DND-41 (cell line): ENCODE measurements at regions not wholly inside any gene's neighbourhood (a gene's known extent, or its start where the extent isn't known, plus 50 kb on each side); places are given as distances from the start of the nearest gene placed in this dataset.
"Not testable (repeated sequence)": the region's sequence is repeated elsewhere in the genome, so short reads cannot be mapped to it uniquely, and the experiment has no call there.

ENCODE experiments used
- ATAC-seq: fragments of 200-7000 bp; cut with Tn5 transposase; 3 replicates; pipeline ENCODE4 v1.9.1; 2021; ENCODE audit warnings: low read depth; ENCODE audit not compliant: insufficient read depth
- DNase-seq: peaks from one replicate; pipeline ENCODE4 v3.0.0-alpha.2; 2020
- H2AFZ ChIP-seq: 2 replicates; pipeline ENCODE4 v1.6.0; 2012; ENCODE audit warnings: low read depth, low read length
- H3K27ac ChIP-seq: 2 replicates; pipeline ENCODE4 v1.5.1; 2012; ENCODE audit warnings: low read length, inconsistent platforms
- H3K27me3 ChIP-seq: fragments of 200-600 bp; sonication (generic); 2 replicates; pipeline ENCODE4 v1.6.0; 2012; ENCODE audit warnings: low read length, mild to moderate bottlenecking, inconsistent platforms; ENCODE audit not compliant: insufficient read depth, poor library complexity
- H3K36me3 ChIP-seq: 2 replicates; pipeline ENCODE4 v1.5.1; 2012; ENCODE audit warnings: low read length, inconsistent platforms; ENCODE audit not compliant: insufficient read depth
- H3K4me1 ChIP-seq: 2 replicates; pipeline ENCODE4 v1.5.1; 2012; ENCODE audit warnings: mild to moderate bottlenecking, low read length; ENCODE audit not compliant: insufficient read depth
- H3K4me2 ChIP-seq: 2 replicates; pipeline ENCODE4 v1.6.0; 2012; ENCODE audit warnings: mild to moderate bottlenecking, moderate library complexity, low read length, inconsistent platforms; ENCODE audit not compliant: insufficient read depth
- H3K4me3 ChIP-seq, 2 experiments: fragments of 200-600 bp in 1 of 2; shearing (Covaris generic) in 1 of 2; 2 replicates each; pipeline ENCODE4 v1.5.1; 2012 to 2016; ENCODE audit warnings: inconsistent platforms in 2 of 2, low read length in 2 of 2, mild to moderate bottlenecking in 2 of 2, low read depth in 1 of 2, moderate library complexity in 1 of 2
- H3K79me2 ChIP-seq: 2 replicates; pipeline ENCODE4 v1.6.0; 2012; ENCODE audit warnings: low read length, inconsistent platforms; ENCODE audit not compliant: insufficient read depth
- H3K9ac ChIP-seq: 2 replicates; pipeline ENCODE4 v1.6.0; 2012; ENCODE audit warnings: low read depth, mild to moderate bottlenecking, inconsistent platforms, low read length, moderate library complexity
- H3K9me3 ChIP-seq: 2 replicates; pipeline ENCODE4 v1.5.1; 2012; ENCODE audit warnings: low read length, moderate library complexity, mild to moderate bottlenecking, inconsistent platforms; ENCODE audit not compliant: insufficient read depth, severe bottlenecking
- H4K20me1 ChIP-seq: 2 replicates; pipeline ENCODE4 v1.6.0; 2012; ENCODE audit warnings: low read length; ENCODE audit not compliant: insufficient read depth
- CTCF ChIP-seq: IDR thresholded peaks from 2 replicates; pipeline ENCODE4 v1.5.1; 2012; ENCODE audit warnings: borderline replicate concordance, low read length, moderate library complexity, mild to moderate bottlenecking; ENCODE audit not compliant: poor library complexity, severe bottlenecking; ENCODE audit errors: extremely low read depth
- EZH2 ChIP-seq: IDR thresholded peaks from 3 replicates; pipeline ENCODE4 v1.6.1; 2012; ENCODE audit warnings: borderline replicate concordance, low read depth, mild to moderate bottlenecking, moderate library complexity, low read length, inconsistent platforms; ENCODE audit not compliant: severe bottlenecking

GRCh38 chr10:77740396-77740795, 102.8 kb upstream of the KCNMA1 start:
- not testable (repeated sequence) for H3K9me3 ChIP-seq, H2AFZ ChIP-seq, ATAC-seq, H3K27me3 ChIP-seq, H3K27ac ChIP-seq, H3K36me3 ChIP-seq, H3K4me1 ChIP-seq, H3K4me3 ChIP-seq, DNase-seq, H3K9ac ChIP-seq, H4K20me1 ChIP-seq, H3K4me2 ChIP-seq, H3K79me2 ChIP-seq

GRCh38 chr10:77738496-77739158, 101.0 kb upstream of the KCNMA1 start:
- no peak overlapping the region for H3K9ac ChIP-seq
- no peak overlapping the region for H3K4me2 ChIP-seq

GRCh38 chr10:77737608-77738007, 100.0 kb upstream of the KCNMA1 start:
- DNase-seq (no peak), ATAC-seq (no peak)
- no peak overlapping the region for H3K4me3 ChIP-seq
- no peaks in the 10 kb centered on the region for H3K36me3 ChIP-seq
- H3K4me1 ChIP-seq, result no peaks in the 10 kb centered on the region
- no peak for TF ChIP-seq CTCF
- no peak for TF ChIP-seq EZH2
- no peak overlapping the region for H3K4me2 ChIP-seq
- H2AFZ ChIP-seq, result no peak overlapping the region
- H3K79me2 ChIP-seq, result no peaks in the 10 kb centered on the region
- H4K20me1 ChIP-seq, result no peaks in the 10 kb centered on the region
- H3K9ac ChIP-seq, result no peak overlapping the region
- H3K27me3 ChIP-seq, result peaks cover 3% of the 10 kb centered on the region
- no peaks in the 10 kb centered on the region for H3K9me3 ChIP-seq
- H3K27ac ChIP-seq, result no peak overlapping the region

More at GRCh38 chr10:77738496-77739158, 101.0 kb upstream of the KCNMA1 start:
- Histone ChIP-seq H3K79me2 (no peaks in the 10 kb centered on the region), H3K9me3 (no peaks in the 10 kb centered on the region), H3K27me3 (peaks cover 3% of the 10 kb centered on the region), H3K4me1 (no peaks in the 10 kb centered on the region), H3K36me3 (no peaks in the 10 kb centered on the region), H3K4me3 (no peak overlapping the region), H4K20me1 (no peaks in the 10 kb centered on the region), H3K27ac (no peak overlapping the region), H2AFZ (no peak overlapping the region)
- TF ChIP-seq CTCF, result no peak
- no peak for TF ChIP-seq EZH2
- ATAC-seq (no peak), DNase-seq (no peak)

GRCh38 chr10:77735136-77735535, 97.5 kb upstream of the KCNMA1 start:
- H2AFZ ChIP-seq, H3K27me3 ChIP-seq, H3K36me3 ChIP-seq, H3K79me2 ChIP-seq, H3K9me3 ChIP-seq, ATAC-seq, H3K4me1 ChIP-seq, H3K4me3 ChIP-seq, H4K20me1 ChIP-seq, H3K9ac ChIP-seq, H3K27ac ChIP-seq, DNase-seq, H3K4me2 ChIP-seq: not testable (repeated sequence)
